ENCODE measurements at regions not wholly inside any gene's neighbourhood (a gene's known extent, or its start where the extent isn't known, plus 50 kb on each side); places are given as distances from the start of the nearest gene placed in this dataset.
"Not testable (repeated sequence)": the region's sequence is repeated elsewhere in the genome, so short reads cannot be mapped to it uniquely, and the experiment has no call there.

DNA sequence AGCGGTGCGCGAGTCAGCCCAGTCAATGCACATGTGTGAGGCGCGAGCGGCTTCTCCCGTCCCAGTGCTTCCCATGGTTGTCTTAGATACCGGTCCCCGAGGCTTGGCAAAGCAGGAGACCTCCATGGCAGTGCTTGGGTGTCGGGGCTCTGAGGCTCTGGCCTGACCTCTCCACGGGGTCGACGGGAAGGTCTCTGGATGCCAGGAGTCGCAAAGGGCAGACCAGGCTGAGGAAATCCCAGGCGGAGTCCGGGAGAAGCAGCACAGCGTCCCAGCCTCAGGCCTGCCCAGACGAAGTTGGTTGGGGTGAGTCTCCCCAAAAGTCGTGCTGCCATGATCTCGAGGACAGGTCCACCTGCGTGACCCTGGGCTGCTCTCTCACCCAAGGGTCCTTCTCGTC lies 3881.6 kb downstream of the SRGAP2C start:
- peak; percentile 54 for DNase-seq
- H3K27me3 ChIP-seq (replicated peaks in 1 of 7) = no peaks in the 10 kb centered on the region
- WGBS, 5 donors = 84 to 91% (median 86%) methylated on average over 17 to 22 of the region's 22 CpGs
- H3K27ac ChIP-seq = no peak overlapping the region
- intact Hi-C loops (cut with DNase I; ENCODE audit: low total_unique reads) = no loop called here
- TF ChIP-seq POLR2AphosphoS5 (IDR thresholded peaks at IDR 0.05) = no peak
- no peak for TF ChIP-seq POLR2A (IDR thresholded peaks at IDR 0.05)
- TF ChIP-seq, protein P1, sequence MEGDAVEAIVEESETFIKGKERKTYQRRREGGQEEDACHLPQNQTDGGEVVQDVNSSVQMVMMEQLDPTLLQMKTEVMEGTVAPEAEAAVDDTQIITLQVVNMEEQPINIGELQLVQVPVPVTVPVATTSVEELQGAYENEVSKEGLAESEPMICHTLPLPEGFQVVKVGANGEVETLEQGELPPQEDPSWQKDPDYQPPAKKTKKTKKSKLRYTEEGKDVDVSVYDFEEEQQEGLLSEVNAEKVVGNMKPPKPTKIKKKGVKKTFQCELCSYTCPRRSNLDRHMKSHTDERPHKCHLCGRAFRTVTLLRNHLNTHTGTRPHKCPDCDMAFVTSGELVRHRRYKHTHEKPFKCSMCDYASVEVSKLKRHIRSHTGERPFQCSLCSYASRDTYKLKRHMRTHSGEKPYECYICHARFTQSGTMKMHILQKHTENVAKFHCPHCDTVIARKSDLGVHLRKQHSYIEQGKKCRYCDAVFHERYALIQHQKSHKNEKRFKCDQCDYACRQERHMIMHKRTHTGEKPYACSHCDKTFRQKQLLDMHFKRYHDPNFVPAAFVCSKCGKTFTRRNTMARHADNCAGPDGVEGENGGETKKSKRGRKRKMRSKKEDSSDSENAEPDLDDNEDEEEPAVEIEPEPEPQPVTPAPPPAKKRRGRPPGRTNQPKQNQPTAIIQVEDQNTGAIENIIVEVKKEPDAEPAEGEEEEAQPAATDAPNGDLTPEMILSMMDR (IDR thresholded peaks at IDR 0.05 in 8 of 11, conservative IDR thresholded peaks at IDR 0.05 in 3 of 11) = no peak
- no peaks in the 10 kb centered on the region for H3K4me1 ChIP-seq
- peaks cover 0 to 74% (median 50%) of the 10 kb centered on the region in 8 donors for H3K9me3 ChIP-seq
- no peaks in the 10 kb centered on the region for H3K36me3 ChIP-seq
- no peak overlapping the region for H3K4me3 ChIP-seq

DNA sequence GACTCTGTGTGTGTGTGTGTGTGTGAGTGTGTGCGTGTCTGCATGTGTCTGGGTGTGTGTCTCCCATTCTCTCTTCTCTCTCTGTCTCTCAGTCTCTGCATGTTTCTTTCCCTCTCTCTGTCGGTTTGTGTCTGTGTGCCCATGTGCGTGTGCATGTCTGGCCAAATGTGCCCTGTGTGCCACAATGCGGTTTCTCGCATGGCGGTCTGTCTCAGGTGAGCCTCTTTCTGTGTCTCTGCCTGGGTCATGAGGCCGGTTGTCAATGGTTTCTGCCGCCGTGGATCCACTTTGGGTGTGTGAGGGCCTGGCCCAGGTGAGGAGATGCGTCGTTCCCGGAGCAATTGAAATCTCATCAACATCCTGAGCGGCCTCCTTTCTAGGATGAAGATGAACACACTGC lies 3882.1 kb downstream of the SRGAP2C start:
- H3K4me3 ChIP-seq; intact Hi-C loops (cut with DNase I; ENCODE audit: low total_unique reads); H3K27me3 ChIP-seq (replicated peaks in 1 of 7); H3K36me3 ChIP-seq; H3K27ac ChIP-seq; H3K4me1 ChIP-seq: not testable (repeated sequence)
- DNase-seq = peak; percentile 20
- WGBS, 5 donors = 82 to 94% (median 87%) methylated on average over 9 to 12 of the region's 13 CpGs
- H3K9me3 ChIP-seq = peaks cover 0 to 79% (median 54%) of the 10 kb centered on the region in 8 donors

DNA sequence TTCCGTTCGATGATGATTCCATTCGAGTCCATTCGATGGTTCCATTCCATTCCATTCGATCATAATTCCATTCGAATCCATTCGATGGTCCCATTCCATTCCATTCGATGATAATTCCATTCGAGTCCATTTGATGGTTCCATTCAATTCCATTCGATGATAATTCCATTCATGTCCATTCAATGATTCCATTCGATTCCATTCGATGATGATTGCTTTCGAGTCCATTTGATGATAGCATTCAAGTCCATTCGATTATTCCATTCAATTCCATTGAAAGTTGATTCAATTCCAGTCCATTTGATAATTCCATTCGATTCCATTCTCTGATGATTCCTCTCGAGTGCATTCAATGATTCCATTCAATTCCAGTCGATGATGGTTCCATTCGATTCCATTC lies 3895.3 kb downstream of the SRGAP2C start:
- H3K9me3 ChIP-seq = peaks cover 0 to 98% (median 82%) of the 10 kb centered on the region in 8 donors
- WGBS, 5 donors = 66 to 79% (median 76%) methylated on average over 18 of the region's 18 CpGs
- peaks cover 0 to under 1% (median 0%) of the 10 kb centered on the region in 7 donors for H3K27me3 ChIP-seq (replicated peaks in 1 of 7)

DNA sequence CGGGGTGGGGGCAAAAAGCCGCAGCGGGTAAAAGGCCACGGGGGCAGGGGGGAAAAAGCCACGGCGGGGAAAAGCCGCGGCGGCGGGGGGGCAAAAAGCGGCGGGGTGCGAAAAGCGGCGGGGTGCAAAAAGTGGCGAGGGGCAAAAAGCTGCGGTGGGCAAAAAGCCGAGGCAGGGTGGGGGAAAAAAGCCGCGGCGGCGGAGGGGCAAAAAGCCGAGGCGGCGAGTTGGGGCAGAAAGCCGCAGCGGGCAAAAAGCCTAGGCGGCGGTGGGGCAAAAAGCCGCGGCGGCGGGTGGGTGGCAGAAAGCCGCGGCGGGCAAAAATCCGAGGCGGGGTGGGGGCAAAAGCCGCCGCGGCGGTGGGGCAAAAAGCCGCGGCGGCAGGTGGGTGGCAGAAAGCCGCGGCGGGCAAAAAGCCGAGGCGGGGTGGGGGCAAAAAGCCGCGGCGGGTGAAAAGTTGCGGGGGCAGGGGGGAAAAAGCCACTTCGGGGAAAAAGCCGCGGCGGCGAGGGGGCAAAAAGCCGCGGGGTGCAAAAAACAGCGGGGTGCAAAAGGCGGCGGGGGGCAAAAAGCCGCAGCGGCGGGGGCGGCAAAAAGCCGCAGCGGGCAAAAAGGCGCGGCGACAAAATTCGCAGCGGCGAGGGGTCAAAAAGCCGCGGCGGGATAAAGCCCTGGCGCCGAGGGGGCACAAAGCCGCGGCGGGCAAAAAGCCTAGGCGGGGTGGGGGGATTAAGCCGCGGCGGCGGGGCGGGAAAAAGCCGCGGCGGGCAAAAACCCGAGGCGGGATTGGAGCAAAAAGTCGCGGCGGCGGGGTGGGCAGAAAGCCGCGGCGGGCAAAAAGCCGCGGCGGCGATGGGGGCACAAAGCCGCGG lies 3901.2 kb downstream of the SRGAP2C start:
- Histone ChIP-seq H3K27ac (no peak overlapping the region), H3K9me3 (peaks cover 0 to 72% (median 50%) of the 10 kb centered on the region in 8 donors), H3K36me3 (no peaks in the 10 kb centered on the region), H3K4me3 (no peak overlapping the region), H3K27me3 (replicated peaks in 1 of 7) (peaks cover 0 to 24% (median 0%) of the 10 kb centered on the region in 7 donors), H3K4me1 (no peaks in the 10 kb centered on the region)
- TF ChIP-seq POLR2A (IDR thresholded peaks at IDR 0.05) = no peak
- TF ChIP-seq, protein P1 (IDR thresholded peaks at IDR 0.05 in 8 of 11, conservative IDR thresholded peaks at IDR 0.05 in 3 of 11) = no peak
- no peak for TF ChIP-seq POLR2AphosphoS5 (IDR thresholded peaks at IDR 0.05)
- DNase-seq = peak; percentile 41
- 66 to 72% (median 67%) methylated on average over 100 to 108 of the region's 108 CpGs for WGBS, 5 donors
- intact Hi-C loops (cut with DNase I; ENCODE audit: low total_unique reads) = no loop called here

More for the DNA sequence above, 3895.3 kb downstream of the SRGAP2C start:
- Histone ChIP-seq H3K36me3 (no peaks in the 10 kb centered on the region), H3K27ac (no peak overlapping the region), H3K4me1 (no peaks in the 10 kb centered on the region), H3K4me3 (no peak overlapping the region)
- DNase-seq = no peak
- intact Hi-C loops (cut with DNase I; ENCODE audit: low total_unique reads) = no loop called here
- TF ChIP-seq POLR2A (IDR thresholded peaks at IDR 0.05) (no peak), POLR2AphosphoS5 (IDR thresholded peaks at IDR 0.05) (no peak)
- TF ChIP-seq, protein P1 (IDR thresholded peaks at IDR 0.05 in 8 of 11, conservative IDR thresholded peaks at IDR 0.05 in 3 of 11) = no peak
